NCI-H2196 (cell line): ENCODE measurements at regions not wholly inside any gene's neighbourhood (a gene's known extent, or its start where the extent isn't known, plus 50 kb on each side); places are given as distances from the start of the nearest gene placed in this dataset.

ENCODE experiments used
- DNase-seq: peaks from one replicate; lab custom pipeline; 2025; ENCODE audit not compliant: unreplicated experiment; lab: John Stamatoyannopoulos, UW

DNA sequence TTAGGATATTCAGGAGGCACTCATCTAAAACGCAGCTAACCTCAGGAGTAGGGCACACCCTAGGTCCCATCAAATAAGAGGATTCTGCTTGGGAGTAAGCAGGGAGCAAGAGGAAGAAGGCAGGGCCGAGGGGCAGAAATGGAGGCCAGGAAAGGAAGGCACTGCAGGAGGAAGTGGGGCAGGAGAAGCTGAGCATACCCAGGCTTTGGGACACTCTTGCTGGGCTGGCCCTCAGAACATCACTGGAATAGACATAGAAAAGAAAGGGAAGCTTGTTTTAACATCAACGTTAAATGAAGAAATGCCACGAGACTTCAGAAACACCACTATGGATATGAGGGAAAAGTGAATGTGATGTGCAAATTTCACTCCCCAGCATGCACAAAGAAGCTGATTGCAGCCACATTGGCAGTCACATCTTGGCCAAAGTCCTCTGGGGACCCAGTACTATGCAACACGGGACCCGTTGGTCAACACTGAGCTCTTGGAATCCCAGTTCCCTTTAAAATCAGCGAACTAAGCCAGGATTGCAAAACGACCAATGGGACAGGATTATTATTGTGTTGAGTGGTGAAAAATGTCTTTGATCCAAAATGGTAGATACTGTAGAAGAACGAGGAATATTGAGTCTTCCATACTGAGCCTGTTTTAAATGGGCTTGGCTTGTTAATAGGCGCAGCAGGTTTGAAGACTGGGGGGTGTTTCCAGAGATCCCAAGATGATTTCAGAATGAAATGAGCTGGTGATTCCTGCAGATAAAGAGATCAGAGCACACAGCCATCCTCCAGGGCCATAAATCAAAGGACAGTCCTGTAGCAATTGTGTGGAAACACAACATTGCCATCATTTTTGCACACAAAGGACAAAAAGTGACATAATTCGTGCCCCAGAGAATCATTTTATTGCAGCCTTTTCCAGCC lies 152.4 kb downstream of the TOMM20 start:
- no peak for DNase-seq

DNA sequence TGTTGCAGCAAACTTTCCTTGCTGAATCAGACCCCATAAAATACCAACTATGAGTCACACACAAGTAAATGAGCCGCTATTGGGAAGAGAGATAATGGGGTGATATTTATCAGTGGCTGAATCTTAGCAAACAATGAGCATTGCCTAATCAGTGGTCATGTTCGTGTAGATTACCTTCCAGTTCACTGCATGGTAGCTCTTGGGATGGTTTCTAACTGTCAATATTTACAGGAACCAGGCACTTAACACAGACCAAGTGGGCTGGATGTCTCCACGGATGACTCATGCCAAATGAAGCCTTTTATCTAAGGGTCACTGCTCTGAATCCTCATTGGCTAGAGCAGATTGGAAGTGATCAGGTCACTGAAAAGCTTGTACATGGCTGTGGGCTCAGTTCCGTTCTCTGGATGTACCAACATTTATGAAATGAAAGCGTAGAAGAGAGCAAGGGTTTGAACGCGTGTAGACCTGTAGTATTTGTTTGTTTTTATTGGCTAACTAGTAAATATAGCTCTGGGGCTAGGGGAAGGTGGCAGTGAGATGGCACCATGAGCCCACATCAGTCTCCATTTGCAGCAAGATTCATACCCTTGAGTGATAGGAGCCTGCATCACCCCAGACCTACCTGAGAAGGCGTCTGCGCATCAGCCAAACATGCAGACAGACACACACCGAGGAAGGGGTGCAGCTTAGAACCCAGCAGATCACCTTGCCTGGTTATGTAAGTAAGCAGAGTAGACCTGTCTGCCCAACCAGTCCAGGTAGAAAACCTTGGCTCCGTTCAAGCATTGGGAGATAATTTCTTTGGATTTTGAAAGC lies 153.3 kb downstream of the TOMM20 start:
- DNase-seq = peak; percentile 80

DNA sequence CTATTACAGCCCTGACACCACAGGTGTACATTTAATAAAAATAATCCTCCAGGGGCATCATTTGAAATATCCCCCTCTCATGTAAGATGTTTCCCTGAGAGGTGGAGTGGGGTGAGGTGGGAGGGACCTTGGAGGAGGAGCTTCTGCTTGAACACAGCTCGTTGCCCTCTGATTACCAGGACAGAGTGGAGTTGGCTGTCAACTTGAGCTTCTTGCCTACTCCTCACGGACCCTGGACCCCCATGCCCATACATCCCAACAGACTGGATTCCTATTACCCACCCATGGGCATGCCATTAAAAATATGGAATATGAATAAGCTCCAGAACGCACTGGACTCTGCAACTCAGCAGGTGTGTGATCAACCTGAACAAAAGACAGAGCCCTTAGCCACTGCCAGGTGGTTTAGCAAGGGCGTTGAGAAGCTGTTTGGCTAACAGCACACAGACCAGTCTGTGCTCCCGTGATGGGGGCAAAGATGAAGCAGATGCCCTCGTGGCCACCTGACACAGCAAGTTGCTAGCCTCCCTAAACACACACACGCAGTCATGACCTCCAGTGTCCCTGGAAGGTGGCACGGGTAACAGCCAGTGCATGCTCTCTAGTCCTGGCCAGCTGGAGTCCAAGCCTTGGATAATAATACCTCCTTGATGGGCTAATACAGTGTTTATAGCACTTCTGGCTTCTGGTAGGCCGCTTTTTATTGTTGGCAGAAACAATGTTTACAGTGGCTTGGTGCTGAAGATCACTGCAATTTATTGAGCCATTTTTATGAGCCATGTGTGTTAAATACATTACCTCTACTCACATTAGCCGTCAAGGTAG lies 155.0 kb downstream of the TOMM20 start:
- DNase-seq = peak; percentile 60

DNA sequence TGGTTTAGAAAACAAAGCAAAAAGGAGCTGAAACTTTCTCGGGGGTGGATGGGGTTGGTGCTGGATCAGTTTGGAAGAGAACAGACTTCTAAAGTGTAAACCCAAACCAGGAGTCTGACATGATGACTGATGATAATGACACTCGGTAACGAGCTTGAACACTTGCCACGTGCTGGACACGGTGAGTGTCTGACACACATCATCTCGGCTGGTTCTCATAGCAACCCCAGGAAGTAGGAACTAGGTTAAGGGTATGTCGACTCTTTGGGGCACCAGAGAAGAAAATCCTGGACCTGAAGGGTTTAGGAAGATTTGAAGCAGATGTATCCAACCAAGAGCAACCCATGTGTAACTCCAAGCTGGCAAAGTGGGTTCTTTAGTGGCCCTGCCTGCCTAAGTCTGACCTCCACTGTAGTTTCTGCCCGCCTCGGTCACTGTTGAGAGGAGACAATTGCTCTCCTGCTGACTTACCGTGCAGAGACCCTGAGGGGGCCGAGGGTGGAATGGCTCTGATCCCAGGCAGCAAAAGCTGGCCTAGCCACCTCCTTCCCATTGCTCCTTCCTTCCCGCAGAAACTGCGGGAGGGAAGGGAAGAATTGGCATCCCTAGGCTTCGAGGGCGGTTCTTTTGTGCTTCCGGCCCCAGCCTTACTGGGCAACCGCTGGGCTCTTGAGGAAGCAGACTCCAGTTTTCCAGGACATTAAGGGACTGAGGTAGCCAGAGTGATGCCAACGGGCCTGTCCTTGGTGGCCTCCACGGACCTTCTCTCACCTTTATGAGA lies 156.0 kb downstream of the TOMM20 start:
- no peak for DNase-seq

DNA sequence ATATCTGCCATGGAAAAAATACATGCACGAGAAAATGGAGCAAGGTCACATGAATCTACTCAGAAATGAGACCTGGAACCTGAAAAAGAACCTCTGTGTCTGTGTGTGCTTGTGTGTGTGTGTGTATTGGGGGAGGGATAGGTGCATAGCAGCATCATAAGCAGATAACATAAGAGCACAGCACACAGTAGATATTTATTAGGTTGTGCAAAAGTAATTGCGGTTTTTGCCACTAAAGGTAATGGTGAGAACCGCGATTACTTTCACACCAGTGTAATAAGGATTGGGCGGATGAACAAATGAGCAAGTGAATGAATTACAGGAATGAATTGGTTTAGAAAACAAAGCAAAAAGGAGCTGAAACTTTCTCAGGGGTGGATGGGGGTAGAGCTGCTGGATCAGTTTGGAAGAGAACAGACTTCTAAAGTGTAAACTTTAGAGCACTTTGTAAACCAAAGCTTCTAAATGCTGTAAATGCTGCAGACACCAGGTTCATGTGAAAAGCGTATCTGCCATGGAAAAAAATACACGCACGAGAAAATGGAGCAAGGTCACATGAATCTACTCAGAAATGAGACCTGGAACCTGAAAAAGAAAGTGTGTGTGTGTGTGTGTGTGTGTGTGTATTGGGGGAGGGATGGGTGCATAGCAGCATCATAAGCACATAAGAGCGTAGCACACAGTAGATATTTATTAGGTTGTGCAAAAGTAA lies 156.9 kb downstream of the TOMM20 start:
- no peak for DNase-seq

DNA sequence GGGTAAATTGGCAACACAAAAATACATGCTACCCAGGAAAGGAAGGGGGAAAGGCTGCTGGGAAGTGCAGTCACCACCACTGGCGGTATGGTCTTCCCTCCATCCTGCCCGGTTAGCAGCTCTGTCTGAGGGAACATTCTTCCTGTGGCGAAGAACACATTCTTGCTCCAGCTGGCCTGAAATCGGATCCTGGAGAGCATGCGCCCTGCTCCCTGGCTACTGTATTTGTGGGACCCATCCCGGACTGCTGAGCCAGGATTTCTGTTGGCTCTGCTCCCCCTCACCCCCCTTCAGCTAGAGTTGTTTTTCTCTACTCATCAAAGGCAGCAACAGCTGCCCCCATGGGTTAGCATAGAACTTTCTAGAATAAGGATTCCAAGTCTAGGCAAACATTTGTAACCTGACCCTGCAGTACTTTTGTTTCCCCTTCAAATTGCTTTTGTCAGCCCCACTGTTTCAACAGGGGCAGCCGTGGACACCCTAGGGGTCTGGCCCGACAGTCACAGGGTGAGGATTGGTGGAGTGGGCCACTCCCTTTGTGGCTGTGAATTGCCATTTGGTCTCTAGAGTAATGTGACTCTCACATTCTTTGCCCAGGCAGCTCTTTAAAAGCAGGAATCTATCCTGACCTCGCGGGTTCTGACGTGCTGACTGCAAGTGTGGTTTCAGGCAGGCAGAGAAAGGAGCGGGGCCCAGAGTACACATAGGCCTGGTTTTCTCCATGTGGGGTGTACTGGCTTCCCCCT lies 157.7 kb downstream of the TOMM20 start:
- peak; percentile 60 for DNase-seq

DNA sequence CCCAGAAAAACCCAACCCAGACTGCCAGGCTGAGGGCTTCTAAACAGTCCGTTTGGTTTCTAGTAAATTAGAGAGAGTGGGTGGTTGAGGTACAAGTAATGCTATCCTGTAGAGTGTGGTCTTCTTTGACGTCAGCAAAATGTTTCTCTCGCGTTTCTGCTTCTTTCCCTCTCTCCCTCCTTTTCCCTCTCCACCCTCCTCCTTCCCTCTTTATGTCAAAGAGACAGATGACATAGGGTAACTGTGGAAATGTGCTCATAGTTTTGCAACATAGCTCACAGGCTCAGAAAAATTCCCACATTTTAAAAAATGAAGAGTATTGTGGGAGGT lies 158.3 kb downstream of the TOMM20 start:
- no peak for DNase-seq

DNA sequence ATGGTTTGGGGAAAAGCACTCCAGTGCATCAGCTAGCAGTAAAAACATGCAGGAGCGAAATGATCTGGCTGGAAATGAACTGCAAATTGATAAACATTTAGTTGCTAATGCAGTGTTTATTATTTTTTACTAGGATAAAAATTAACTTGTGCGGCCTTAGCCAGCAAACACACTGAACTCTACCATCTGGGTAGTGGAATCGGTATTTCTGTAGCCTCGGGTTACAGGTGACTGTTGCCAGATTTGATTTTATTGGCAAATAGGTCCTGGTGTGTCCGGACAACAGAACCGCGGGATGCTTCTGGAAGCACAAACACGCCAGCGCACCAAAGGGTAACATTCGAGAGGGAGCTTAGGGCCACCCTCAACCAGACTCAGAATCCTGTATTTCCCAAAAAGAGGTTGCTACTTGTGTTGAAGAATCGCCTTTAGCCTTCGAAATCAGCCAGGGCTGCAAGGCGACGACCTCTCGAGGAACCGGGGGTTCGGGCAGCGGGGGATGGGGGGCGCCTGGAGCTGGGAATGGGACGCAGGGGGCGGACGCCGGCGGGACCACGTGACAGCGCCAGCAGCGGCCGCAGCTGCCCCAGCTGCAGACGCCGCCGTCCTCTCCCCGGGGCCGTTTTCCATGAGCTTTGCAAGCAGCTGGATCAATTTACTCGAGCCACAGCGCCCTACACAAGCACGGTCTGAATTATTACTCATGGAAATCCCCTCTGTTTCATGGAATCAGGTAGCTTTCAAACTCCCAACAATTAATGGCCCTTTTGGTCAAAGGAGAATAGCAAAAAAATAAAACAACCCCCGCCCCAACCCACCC lies 158.8 kb downstream of the TOMM20 start:
- peak; percentile 59 for DNase-seq

DNA sequence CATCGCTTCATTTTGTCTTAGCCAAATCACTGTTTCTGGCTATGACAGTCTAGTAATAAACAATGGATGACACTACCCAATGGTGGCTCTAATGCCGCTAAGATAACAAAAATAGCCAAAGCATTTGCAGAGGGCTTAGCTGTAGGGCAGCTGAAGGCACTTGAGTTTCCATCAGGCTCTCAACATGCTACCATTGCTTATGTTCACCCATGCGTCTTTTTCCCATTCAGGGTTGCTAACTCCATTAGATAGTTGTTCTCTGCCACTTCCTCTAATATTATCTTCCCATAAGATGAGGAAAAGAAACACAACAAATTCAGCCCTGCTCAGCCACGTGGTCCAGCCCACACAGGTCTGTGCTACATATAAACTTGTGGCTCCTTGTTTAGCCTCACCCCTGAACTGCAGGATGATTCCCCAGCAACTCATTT lies 159.6 kb downstream of the TOMM20 start:
- DNase-seq = no peak

DNA sequence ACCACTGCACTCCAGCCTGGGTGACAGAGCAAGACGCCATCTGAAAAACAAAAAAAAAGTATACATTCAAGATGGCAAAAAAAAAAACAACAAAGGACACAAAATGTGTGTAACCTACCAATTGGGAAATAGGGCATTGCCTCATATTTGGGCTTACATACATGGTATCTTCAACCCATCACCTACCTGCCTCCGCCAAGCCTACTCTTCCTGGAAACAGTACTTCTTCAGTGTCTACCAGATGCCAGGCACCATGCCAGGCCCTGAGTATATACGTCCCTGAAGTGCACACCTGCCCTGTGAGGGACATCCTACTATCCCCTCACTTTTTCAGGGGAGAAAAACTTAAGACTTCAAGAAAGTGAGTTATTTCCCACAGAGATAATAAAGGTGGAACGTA lies 160.2 kb downstream of the TOMM20 start:
- peak; percentile 3 for DNase-seq

DNA sequence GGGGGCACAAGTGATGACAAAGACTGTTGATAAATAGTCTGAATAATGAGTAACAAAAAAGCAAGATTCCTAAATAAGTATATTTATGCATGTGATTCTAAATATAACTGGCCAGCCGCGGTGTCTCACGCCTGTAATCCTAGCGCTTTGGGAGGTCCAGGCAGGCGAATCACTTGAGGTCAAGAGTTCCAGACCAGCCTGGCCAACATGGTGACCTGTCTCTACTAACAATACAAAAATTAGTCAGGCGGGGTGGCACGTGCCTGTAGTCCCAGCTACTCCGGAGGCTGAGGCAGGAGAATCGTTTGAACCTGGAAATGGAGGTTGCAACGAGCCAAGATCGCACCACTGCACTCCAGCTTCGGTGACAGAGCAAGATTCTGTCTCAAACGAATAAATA lies 161.5 kb downstream of the TOMM20 start:
- no peak for DNase-seq

DNA sequence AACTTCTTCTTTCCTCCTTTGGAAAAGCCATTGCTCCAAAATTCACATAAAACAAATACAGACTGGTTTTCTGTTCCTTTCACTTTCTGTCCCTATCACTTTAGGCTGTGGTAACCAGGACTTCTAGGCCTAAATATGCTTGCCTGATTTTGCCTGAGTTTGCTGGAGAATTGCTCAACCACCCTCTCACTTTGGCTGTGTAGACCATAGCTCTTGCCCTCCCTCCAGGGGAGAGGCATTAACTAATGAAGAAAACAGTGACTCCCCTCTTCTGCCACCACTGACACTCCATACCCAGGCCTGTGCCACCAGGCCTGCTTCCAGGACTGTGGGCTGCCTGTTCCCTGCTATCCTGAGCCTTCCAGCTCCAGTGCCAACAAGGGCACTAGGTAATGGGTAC lies 163.5 kb downstream of the TOMM20 start:
- DNase-seq = no peak

DNA sequence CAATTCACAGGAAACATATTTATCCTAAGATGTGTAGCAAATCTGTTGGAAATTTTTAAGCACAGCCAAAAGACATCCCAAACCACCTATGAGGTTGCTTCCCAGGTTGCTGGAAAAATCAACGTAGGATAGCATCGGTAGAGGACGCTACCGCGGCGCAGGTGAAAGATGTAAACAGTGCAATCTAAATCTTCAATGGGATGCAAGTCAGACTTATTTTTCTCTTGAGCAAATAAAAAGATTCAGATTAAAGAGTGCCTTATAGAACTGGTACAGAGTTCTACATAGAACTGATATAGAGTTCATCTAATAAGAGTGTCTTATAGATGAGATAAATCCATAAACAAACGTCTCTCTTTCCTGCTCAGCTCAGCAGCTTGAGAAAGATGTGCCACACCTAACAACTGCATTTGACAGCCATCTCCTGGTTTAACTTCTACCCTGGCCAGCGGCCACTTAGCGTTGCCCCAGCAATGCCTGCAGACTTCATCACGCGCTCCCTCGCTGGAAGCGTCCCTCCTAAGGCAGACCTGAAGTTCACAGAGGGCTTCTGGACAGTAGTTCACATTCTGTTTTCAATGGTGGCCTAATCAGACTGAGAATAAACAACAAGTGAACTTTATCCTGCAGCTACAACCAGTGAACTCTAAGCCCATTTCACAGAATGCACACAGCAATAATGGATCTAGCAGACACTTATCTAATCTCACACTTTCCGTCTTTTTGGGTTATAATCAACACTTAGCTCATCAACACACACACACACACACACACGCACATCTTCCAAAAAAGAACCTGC lies 164.5 kb downstream of the TOMM20 start:
- no peak for DNase-seq

DNA sequence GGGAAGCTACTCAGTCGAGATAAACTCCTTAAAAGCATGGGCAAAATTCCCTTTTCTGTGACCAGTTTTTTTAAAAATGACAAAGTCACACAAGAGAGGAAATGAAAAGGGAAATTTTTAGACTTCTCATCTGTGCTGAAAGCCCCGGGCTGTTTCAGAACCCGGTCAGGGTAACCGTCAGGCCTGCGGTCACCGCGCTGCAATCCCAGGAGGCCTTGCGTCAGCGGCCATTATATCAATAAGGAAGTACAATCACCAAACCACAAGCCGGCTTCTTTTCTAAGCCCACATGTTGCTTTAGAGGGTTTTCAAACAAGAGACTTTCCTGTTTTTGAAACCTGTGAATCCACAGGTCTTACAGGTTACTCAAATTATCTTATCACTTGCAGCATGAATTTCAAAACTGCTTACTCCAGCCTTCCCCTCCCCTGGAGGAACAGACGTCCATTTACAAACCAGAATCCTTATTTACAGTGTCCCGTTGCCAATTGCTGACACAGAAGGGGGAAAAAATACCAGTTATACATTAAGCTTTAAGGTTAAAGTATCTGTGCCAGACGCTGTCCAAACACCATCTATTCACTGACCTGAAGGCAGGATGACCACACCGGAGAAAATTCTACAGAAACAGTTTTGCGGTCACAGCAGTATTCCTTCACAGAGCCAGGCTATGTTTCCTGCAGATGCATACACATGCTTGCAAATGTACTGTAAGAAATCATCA lies 165.3 kb downstream of the TOMM20 start:
- DNase-seq = no peak

DNA sequence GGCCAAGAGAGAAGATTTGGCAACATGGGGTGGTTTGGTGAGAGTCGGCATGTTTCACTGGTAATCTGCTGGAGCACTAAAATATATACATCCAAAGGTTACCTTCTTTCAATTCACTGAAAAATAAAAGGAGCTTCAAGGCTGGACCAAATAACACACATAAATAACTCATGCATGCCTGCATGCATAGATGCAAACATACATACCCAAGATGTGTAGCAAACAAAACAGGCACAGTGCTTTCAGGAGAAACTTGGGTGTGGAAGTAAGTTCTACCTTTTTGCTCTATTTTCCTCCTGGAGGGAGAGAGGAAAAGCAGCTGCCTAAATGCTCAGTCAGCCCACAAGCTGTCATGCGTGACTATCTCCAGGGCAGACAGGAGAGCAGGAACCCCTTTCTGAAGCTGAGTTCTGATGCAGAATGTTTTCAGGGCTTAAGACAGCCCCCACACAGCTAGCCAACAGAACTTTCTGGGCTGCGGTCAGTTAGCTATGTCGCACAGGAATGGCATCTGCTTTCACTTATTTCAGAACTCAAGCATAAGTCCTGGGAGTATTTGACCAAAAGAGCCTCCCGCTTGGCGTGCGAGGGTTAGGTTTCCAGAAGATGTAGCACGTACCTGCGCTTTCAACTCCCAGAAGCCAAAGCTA lies 166.2 kb downstream of the TOMM20 start:
- DNase-seq = no peak
